IPS-18a (cell line): ENCODE measurements at regions not wholly inside any gene's neighbourhood (a gene's known extent, or its start where the extent isn't known, plus 50 kb on each side); places are given as distances from the start of the nearest gene placed in this dataset.

Source experiments
- H3K27ac ChIP-seq: one replicate; pipeline ENCODE4 v1.5.1; 2013; ENCODE audit warnings: low read length
- H3K27me3 ChIP-seq: one replicate; pipeline ENCODE4 v1.6.1; 2013; ENCODE audit warnings: mild to moderate bottlenecking, low read length; ENCODE audit not compliant: control insufficient read depth, insufficient read depth
- H3K36me3 ChIP-seq: one replicate; pipeline ENCODE4 v1.6.1; 2013; ENCODE audit warnings: low read depth, low read length; ENCODE audit not compliant: control insufficient read depth
- H3K4me1 ChIP-seq: one replicate; pipeline ENCODE4 v1.6.1; 2013; ENCODE audit warnings: low read depth, low read length; ENCODE audit not compliant: control insufficient read depth
- H3K4me3 ChIP-seq: one replicate; pipeline ENCODE4 v1.5.1; 2013; ENCODE audit warnings: low read length
- H3K9ac ChIP-seq: one replicate; pipeline ENCODE4 v1.6.1; 2013; ENCODE audit warnings: mild to moderate bottlenecking, low read length, moderate library complexity
- H3K9me3 ChIP-seq: one replicate; pipeline ENCODE4 v1.6.1; 2013; ENCODE audit warnings: low read depth, low read length; ENCODE audit not compliant: control insufficient read depth

DNA sequence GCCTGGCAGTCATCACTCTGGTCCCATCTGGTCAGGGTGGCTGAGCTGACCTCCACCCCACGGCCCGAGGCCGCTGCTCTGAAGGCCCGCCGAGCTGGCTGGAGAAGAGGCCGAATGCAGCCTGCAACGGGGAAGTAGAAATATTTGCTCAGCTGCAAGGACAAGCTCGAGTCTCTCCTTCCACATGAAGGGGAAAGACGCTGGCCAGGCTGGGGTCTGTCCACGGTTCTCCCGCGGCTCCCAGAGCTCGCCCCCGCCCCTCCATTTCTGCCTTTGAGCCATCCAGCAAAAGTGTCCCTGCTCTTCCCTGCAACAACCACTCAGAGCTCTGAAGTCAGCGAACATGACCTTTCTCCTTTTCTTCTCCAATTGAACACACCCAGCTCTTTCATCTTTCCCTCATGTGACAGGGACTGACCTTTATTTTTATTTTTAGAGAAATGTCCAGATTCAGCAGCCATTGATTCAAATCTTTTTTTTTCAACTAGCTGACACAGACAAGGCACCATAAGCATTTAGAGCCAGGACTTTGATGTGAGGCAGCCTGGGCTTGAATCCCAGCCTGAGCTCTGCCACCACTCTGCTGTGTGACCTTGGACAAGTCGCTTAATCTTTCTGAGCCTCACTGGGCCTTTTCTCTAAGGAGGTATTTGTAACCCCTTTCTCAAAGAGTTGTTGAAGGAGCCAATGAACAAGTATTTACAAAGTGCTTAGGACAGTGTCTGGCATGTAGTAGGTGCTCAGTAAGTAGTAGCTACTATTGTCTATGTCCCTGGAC, 149.3 kb upstream of the WNT4 start:
- Histone ChIP-seq H3K9me3 (no peaks in the 10 kb centered on the region), H3K27me3 (no peaks in the 10 kb centered on the region), H3K36me3 (no peaks in the 10 kb centered on the region), H3K4me1 (no peaks in the 10 kb centered on the region), H3K27ac (no peak overlapping the region), H3K4me3 (no peak overlapping the region), H3K9ac (no peak overlapping the region)

DNA sequence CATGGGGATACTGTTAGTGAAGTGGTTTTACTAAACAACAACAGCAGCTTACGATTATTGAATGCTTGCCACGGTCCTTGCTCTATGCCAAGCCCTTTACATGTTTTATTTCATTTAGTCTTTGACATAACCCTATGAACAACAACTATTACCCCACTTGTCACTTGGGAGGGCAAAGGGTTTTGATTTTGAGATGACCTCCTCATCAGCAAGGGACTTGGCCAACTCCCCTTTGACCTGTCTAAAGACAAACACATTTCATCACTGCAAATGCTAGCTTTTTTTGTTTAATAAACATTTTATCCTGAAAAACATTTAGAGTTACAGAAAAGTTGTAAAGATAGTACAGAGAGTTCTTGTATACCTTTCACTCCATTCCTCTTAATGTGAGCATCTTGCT, 152.5 kb upstream of the WNT4 start:
- Histone ChIP-seq H3K4me1 (no peaks in the 10 kb centered on the region), H3K9ac (no peak overlapping the region), H3K9me3 (no peaks in the 10 kb centered on the region), H3K27ac (no peak overlapping the region), H3K36me3 (no peaks in the 10 kb centered on the region), H3K27me3 (no peaks in the 10 kb centered on the region), H3K4me3 (no peak overlapping the region)

DNA sequence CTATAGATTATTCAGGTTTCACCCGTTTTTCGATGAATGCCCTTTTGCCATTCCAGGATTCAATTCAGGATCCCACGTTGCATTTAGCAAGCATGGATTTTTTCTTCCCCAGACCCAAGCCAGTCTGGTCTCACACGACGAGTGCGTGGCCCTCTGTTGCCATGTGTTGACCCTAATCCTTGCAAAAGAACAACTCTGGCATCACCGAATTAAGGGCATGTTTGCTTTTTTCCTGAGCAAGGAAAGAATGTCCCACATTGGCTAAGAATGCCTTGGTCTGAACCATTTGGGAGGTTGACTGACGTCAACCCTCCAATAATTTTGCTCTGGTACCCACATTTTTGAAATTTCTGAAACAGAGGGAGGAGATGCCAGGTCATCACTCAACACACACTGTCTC, 153.0 kb upstream of the WNT4 start:
- no peaks in the 10 kb centered on the region for H3K27me3 ChIP-seq
- no peaks in the 10 kb centered on the region for H3K36me3 ChIP-seq
- H3K9ac ChIP-seq = no peak overlapping the region
- no peaks in the 10 kb centered on the region for H3K4me1 ChIP-seq
- no peak overlapping the region for H3K4me3 ChIP-seq
- no peaks in the 10 kb centered on the region for H3K9me3 ChIP-seq
- no peak overlapping the region for H3K27ac ChIP-seq

DNA sequence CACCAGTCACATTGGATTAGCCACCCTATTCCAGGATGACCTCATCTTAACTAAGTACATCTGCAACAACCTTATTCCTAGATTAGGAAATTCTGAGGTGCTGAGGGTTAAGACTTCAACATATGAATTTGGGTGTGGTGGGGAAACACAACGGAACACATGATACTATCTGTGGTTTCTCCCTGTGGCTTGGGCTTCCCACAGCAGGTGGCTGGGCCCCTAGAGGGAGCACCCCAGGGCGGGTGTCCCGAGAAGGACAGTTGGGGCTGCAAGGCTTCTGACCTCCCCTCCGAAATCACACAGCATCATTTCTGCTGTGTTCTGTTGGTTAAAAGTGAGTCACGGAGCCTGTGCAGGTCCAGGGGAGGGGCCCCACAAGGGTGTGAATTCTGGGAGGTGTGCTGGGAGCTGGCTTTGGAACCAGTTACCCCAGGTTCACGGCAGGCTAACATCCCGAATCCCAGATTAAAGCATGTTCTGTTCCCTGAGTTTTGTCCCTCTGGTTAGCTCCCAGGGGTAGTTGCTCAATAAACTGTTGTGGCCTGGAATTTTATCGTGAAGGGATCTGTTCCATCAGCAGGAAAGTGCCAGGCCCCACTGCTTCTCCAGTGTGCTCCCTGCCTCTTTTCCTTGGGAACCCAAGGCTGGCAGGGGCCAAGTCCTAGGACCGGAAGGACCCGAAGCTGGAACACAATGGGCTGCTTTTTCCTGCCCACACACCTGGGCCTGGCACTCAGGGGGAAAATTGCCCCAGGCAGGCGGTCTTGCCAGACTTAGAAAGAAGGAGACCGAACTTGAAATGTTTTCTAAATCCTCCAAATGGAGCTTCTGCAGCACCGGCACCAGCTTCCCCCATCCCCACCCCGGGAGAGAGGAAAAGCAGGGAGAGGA, 154.0 kb upstream of the WNT4 start:
- no peaks in the 10 kb centered on the region for H3K27me3 ChIP-seq
- H3K9ac ChIP-seq = no peak overlapping the region
- no peaks in the 10 kb centered on the region for H3K4me1 ChIP-seq
- no peak overlapping the region for H3K27ac ChIP-seq
- H3K36me3 ChIP-seq = no peaks in the 10 kb centered on the region
- H3K4me3 ChIP-seq = no peak overlapping the region
- H3K9me3 ChIP-seq = no peaks in the 10 kb centered on the region

DNA sequence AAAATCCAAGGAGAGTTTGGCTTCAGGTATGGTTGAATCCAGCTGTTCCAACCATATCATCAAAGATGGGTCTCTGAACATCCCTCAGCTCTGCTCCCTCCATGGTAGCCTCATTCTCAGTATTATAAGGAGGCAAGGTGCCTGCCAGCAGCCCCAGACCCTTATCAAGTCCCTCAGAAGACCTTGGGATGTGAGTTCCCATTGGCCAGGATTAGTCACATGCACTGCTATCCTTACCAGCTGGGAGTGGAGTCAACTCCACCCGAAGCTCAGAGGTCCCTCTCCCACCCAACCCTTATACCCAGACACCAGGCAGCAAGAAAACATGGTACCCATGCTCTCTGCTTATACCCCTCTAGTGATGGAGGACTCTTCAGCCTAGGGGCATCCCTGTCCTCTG, 153.7 kb upstream of the ZBTB40 start:
- Histone ChIP-seq H3K27me3 (no peaks in the 10 kb centered on the region), H3K9ac (no peak overlapping the region), H3K4me3 (no peak overlapping the region), H3K27ac (no peak overlapping the region), H3K9me3 (no peaks in the 10 kb centered on the region), H3K36me3 (no peaks in the 10 kb centered on the region), H3K4me1 (no peaks in the 10 kb centered on the region)

DNA sequence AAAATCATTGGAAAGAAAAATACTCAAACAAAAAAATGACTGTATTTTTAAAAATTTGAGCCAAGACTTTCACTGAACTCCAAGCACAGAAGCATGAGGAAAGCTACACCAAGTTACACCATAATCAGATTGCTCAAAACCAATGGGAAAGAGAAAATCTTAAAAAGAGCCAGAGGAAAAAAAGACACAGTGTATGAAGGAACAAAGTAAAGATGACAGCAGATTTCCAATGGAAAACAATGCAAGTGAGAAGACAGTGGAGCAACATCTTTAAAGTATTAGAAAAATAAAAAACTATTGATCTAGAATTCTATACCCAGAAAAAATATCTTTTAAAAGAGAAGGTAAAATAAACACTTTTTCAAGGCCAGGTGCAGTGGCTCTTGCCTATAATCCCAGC, 147.8 kb upstream of the ZBTB40 start:
- Histone ChIP-seq H3K4me1 (no peaks in the 10 kb centered on the region), H3K36me3 (no peaks in the 10 kb centered on the region), H3K9me3 (peaks cover 3% of the 10 kb centered on the region)

DNA sequence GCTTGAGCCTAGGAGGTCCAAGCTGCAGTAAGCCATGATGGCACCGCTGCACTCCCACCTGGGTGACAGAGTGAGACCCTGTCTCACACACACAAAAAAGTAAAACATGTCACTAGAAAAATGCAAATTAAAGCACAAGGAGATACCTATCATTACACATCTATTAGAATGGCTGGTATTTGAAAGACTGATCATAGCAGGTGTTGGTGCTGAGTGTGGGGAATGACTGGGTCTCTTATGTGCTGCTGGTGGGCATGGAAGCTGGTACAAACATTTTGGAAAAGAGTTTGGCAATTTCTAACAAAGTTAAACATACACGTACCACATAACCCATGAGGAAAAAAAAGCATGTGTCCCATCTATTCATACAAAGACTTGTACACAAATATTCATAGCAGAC, 142.1 kb upstream of the ZBTB40 start:
- no peaks in the 10 kb centered on the region for H3K36me3 ChIP-seq
- H3K4me3 ChIP-seq = no peak overlapping the region
- H3K27me3 ChIP-seq = no peaks in the 10 kb centered on the region
- H3K9ac ChIP-seq = no peak overlapping the region
- no peaks in the 10 kb centered on the region for H3K9me3 ChIP-seq
- H3K27ac ChIP-seq = no peak overlapping the region
- no peaks in the 10 kb centered on the region for H3K4me1 ChIP-seq

More for the DNA sequence above, 147.8 kb upstream of the ZBTB40 start:
- H3K9ac ChIP-seq = no peak overlapping the region
- H3K4me3 ChIP-seq = no peak overlapping the region
- H3K27ac ChIP-seq = no peak overlapping the region
- no peaks in the 10 kb centered on the region for H3K27me3 ChIP-seq

DNA sequence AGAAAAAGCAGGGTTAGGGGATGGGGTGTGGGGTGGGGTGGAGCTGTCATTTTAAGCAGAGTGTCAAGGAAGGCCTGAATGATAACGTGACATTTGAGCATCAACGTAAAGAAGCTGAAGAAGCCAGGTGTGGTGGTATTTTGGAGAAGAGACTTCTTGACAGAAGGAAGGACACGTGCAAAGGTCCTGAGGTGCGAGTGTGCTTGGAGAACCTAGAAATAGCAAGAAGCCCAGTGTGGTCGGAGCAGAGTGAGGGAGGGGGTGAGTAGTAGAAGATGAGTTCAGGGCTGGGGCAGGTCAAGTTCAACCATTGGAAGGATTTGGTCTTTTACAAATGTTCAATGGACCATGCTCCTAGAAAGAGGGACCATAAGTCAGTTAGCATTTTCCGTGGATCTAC, 140.2 kb upstream of the ZBTB40 start:
- H3K27ac ChIP-seq = no peak overlapping the region
- H3K4me3 ChIP-seq = no peak overlapping the region
- H3K36me3 ChIP-seq = no peaks in the 10 kb centered on the region
- no peaks in the 10 kb centered on the region for H3K27me3 ChIP-seq
- H3K4me1 ChIP-seq = no peaks in the 10 kb centered on the region
- no peaks in the 10 kb centered on the region for H3K9me3 ChIP-seq
- no peak overlapping the region for H3K9ac ChIP-seq

DNA sequence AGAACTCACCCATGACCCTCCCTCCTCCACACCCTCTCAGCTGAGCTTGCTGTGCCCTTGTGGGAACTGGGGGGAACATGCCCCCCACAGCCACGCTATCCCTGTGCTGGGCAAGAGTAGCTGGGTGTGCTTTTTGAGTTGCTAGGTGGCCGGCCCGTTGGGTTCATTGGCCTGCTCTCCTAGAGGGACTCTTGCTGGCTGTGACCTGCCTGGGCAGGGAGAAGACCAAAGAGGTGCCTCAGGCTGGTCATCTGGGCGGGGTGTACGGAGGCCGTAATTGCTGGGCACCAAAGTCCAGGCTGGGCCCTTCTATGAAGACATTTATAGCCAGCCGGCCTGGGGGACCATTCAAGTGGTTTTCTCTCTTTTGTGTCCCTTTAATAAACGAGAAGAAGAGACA, 138.3 kb upstream of the ZBTB40 start:
- H3K9ac ChIP-seq = no peak overlapping the region
- H3K36me3 ChIP-seq = no peaks in the 10 kb centered on the region
- H3K4me3 ChIP-seq = no peak overlapping the region
- no peaks in the 10 kb centered on the region for H3K27me3 ChIP-seq
- no peaks in the 10 kb centered on the region for H3K9me3 ChIP-seq
- peaks cover 8% of the 10 kb centered on the region for H3K4me1 ChIP-seq
- H3K27ac ChIP-seq = no peak overlapping the region

DNA sequence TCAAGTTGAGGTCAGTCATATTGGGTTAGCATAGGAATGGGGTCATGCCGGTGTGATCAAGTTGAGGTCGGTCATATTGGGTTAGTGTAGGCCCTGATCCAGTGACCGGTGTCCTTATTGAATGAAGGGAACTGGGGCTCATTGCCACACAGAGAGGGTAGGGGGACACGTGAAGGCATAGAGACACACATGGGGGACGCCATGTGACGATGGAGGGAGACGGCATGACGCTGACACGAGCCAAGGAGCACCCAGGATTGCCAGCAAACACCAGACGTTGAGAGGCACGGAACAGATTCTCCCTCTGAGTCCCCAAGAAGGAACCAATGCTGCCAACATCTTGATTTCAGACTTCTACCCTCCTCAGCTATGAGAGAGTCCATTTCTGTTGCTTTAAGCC, 136.9 kb upstream of the ZBTB40 start:
- no peaks in the 10 kb centered on the region for H3K9me3 ChIP-seq
- no peaks in the 10 kb centered on the region for H3K27me3 ChIP-seq
- H3K27ac ChIP-seq = no peak overlapping the region
- H3K36me3 ChIP-seq = no peaks in the 10 kb centered on the region
- H3K9ac ChIP-seq = no peak overlapping the region
- H3K4me1 ChIP-seq = peaks cover 14% of the 10 kb centered on the region
- no peak overlapping the region for H3K4me3 ChIP-seq

DNA sequence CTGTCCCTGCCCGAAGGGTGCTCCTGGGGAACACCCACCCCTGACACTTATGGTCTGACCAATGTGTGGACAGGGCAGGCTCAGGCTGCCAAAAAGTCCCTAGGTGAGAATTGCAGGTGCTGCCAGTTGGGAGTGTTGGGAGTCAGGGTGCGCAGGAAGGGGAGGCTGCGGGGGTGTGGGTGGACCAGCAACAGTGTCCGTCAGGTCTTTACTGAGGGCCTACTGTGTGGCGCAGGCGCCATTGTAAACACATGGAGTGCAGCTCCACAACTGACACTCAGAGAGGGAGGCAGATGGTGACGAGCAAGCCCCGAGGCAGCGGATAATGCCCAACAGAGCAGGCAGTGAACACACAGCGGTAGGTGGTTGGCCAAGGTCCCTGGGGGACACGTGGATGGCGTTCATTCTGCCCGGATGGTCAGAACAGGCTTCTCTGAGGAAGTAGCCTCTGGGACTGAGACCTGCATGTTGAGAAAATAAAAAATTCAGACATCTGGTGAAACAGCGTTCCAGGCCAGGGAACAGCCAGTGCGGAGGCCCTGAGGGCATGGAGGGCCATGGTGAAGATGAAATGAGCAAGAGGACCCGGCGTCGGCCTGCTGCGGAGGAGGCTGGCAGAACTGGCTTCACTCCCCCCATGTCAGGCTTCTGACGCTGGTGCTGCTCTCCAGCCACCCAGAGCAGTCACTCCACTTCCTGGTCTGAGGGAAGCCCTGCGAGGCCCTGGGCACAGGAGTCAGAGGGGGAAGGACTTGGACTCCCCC, 136.2 kb upstream of the ZBTB40 start:
- no peak overlapping the region for H3K9ac ChIP-seq
- no peaks in the 10 kb centered on the region for H3K27me3 ChIP-seq

More for the DNA sequence above, 136.2 kb upstream of the ZBTB40 start:
- Histone ChIP-seq H3K27ac (no peak overlapping the region), H3K9me3 (no peaks in the 10 kb centered on the region), H3K4me3 (no peak overlapping the region), H3K36me3 (no peaks in the 10 kb centered on the region), H3K4me1 (peaks cover 22% of the 10 kb centered on the region)
